ENCODE measurements at regions not wholly inside any gene's neighbourhood (a gene's known extent, or its start where the extent isn't known, plus 50 kb on each side); places are given as distances from the start of the nearest gene placed in this dataset.

GRCh38 chr15:89002281-89002761, 85.9 kb upstream of the ABHD2 start (continued):
- TF ChIP-seq CUX1 (CRISPR knock-in tag; IDR thresholded peaks at IDR 0.05): no peak
- no peak for TF ChIP-seq PTBP1 (IDR thresholded peaks at IDR 0.05; ENCODE audit: low read depth, low read length)
- peak in 1 of 2 experiments; percentile 21; a peak in 1 of 4 replicates for TF ChIP-seq HDAC1 (IDR thresholded peaks at IDR 0.05)
- no peak for TF ChIP-seq HMGN3 (IDR thresholded peaks at IDR 0.05; ENCODE audit: borderline replicate concordance, extremely low read depth, insufficient read length, low read depth, low read length)
- no peak for TF ChIP-seq ZNF431 (CRISPR knock-in tag; IDR thresholded peaks at IDR 0.05)
- TF ChIP-seq NCOA4 (IDR thresholded peaks at IDR 0.05; ENCODE audit: partially characterized antibody): no peak
- no peak for TF ChIP-seq ZBTB34 (CRISPR knock-in tag; IDR thresholded peaks at IDR 0.05)
- TF ChIP-seq CSDE1 (IDR thresholded peaks at IDR 0.05): no peak
- no peak for TF ChIP-seq FIP1L1 (IDR thresholded peaks at IDR 0.05; ENCODE audit: low read depth, low read length, poor library complexity, severe bottlenecking)
- TF ChIP-seq E2F3 (CRISPR knock-in tag; IDR thresholded peaks at IDR 0.05): no peak
- no peak for TF ChIP-seq ZNF830 (CRISPR knock-in tag; IDR thresholded peaks at IDR 0.05)
- no peak for TF ChIP-seq ZFPM2 (CRISPR knock-in tag; IDR thresholded peaks at IDR 0.05)
- TF ChIP-seq MEF2D (tag; conservative IDR thresholded peaks at IDR 0.05; ENCODE audit: low read depth): peak; percentile 70
- TF ChIP-seq ZNF212 (CRISPR knock-in tag; IDR thresholded peaks at IDR 0.05): no peak
- peak in 1 of 2 experiments; percentile 54; a peak in 2 of 4 replicates for TF ChIP-seq TBL1XR1 (IDR thresholded peaks at IDR 0.05; ENCODE audit: low read length in 2 of 2)
- peak; percentile 80 for TF ChIP-seq TFAP4 (CRISPR knock-in tag; IDR thresholded peaks at IDR 0.05; ENCODE audit: borderline replicate concordance)
- peak; percentile 61 to 70; a peak in 3 of 4 replicates for TF ChIP-seq ETV6 (IDR thresholded peaks at IDR 0.05; ENCODE audit: borderline replicate concordance in 1 of 2, low read depth in 2 of 2, low read length in 1 of 2)
- TF ChIP-seq ETV6 (CRISPR knock-in tag; IDR thresholded peaks at IDR 0.05; ENCODE audit: borderline replicate concordance): no peak
- no peak for TF ChIP-seq ZKSCAN3 (CRISPR knock-in tag; IDR thresholded peaks at IDR 0.05)
- no peak for TF ChIP-seq FOXA1 (IDR thresholded peaks at IDR 0.05; ENCODE audit: borderline replicate concordance)
- TF ChIP-seq EGR1 (conservative IDR thresholded peaks at IDR 0.05): peak; percentile 60
- TF ChIP-seq MYNN (IDR thresholded peaks at IDR 0.05): peak; percentile 69; the same call in 1 of the 2 replicates
- no peak for TF ChIP-seq MYNN (CRISPR knock-in tag; IDR thresholded peaks at IDR 0.05)
- TF ChIP-seq STAT5A (IDR thresholded peaks at IDR 0.05; ENCODE audit: borderline replicate concordance, low read length): 0 out of 2 replicates have a peak, but pooled peaks have one; percentile 30

Data from K562 (cell line).